Endothelial cell of umbilical vein (primary cell): ENCODE measurements at regions not wholly inside any gene's neighbourhood (a gene's known extent, or its start where the extent isn't known, plus 50 kb on each side); places are given as distances from the start of the nearest gene placed in this dataset.

ENCODE experiments used
- BruUV-seq: library from RNA; stranded (reverse); fragments of 400-500 nt; replicated peaks from 2 replicates; lab custom pipeline; 2021; lab: Mats Ljungman, UMichigan
- CTCF ChIA-PET: fragments of 300-600, 350-600 bp; sonication (Branson Sonifier 250); formaldehyde crosslinking; loops from one replicate; lab custom pipeline; 2021; ENCODE audit warnings: antibody characterized with exemption, inconsistent platforms; lab: Charles Lee
- POLR2A ChIA-PET: fragments of 300-600, 350-600 bp; sonication (Branson Sonifier 250); formaldehyde crosslinking; loops from one replicate; lab custom pipeline; 2021; ENCODE audit warnings: antibody characterized with exemption, inconsistent platforms; lab: Charles Lee
- DNase-seq: peaks from one replicate; pipeline ENCODE4 v3.0.0-alpha.2; 2011; ENCODE audit warnings: low read depth, low spot score
- FAIRE-seq: peaks from 2 replicates; lab custom pipeline; 2011; peaks lifted over from hg19 to GRCh38; lab: Jason Lieb, UNC
- H2AFZ ChIP-seq: 2 replicates; pipeline ENCODE4 v1.6.0; 2012; ENCODE audit warnings: low read depth, low read length, control low read depth, inconsistent platforms
- H3K27ac ChIP-seq: 2 replicates; pipeline ENCODE4 v1.5.1; 2011; ENCODE audit warnings: low read depth, mild to moderate bottlenecking, control low read depth, low read length, moderate library complexity; ENCODE audit not compliant: insufficient read depth
- H3K27me3 ChIP-seq, 2 experiments: 2 replicates each; pipeline versions ENCODE4 v1.6.0 to v1.6.1; 2011; ENCODE audit warnings: low read length in 2 of 2, mixed read lengths in 1 of 2; ENCODE audit not compliant: control insufficient read depth in 2 of 2, insufficient read depth in 2 of 2
- H3K36me3 ChIP-seq, 2 experiments: 2 replicates in 1 of 2; 3 replicates in 1 of 2; pipeline ENCODE4 v1.5.1; 2011; ENCODE audit warnings: low read length in 2 of 2, mild to moderate bottlenecking in 1 of 2, moderate library complexity in 1 of 2; ENCODE audit not compliant: control insufficient read depth in 2 of 2, insufficient read depth in 2 of 2; ENCODE audit errors: extremely low read depth in 1 of 2
- H3K4me1 ChIP-seq: 3 replicates; pipeline ENCODE4 v1.5.1; 2011; ENCODE audit warnings: mild to moderate bottlenecking, low read length; ENCODE audit not compliant: control insufficient read depth, insufficient read depth; ENCODE audit errors: extremely low read depth
- H3K4me2 ChIP-seq: 2 replicates; pipeline ENCODE4 v1.6.1; 2011; ENCODE audit warnings: low read length, control low read depth, mixed read lengths; ENCODE audit not compliant: insufficient read depth
- H3K4me3 ChIP-seq, 3 experiments: fragments of 200-600 bp in 1 of 3; sonication (generic), shearing (Covaris generic) in 1 of 3; replicated peaks in 1 of 3; 2 replicates each; pipeline ENCODE4 v1.5.1; 2011 to 2016; ENCODE audit warnings: control low read depth in 3 of 3, low read length in 3 of 3, mild to moderate bottlenecking in 2 of 3, inconsistent platforms in 1 of 3, low read depth in 1 of 3, moderate library complexity in 1 of 3; ENCODE audit not compliant: insufficient read depth in 1 of 3
- H3K79me2 ChIP-seq: 2 replicates; pipeline ENCODE4 v1.6.0; 2012; ENCODE audit warnings: low read length, inconsistent platforms; ENCODE audit not compliant: control insufficient read depth, insufficient read depth
- H3K9ac ChIP-seq: replicated peaks from 2 replicates; pipeline ENCODE3; 2011; ENCODE audit warnings: low read length, control low read depth; ENCODE audit not compliant: insufficient read depth; ENCODE audit errors: extremely low read depth
- H3K9me1 ChIP-seq: replicated peaks from 3 replicates; pipeline ENCODE4 v1.6.0; 2011; ENCODE audit warnings: mild to moderate bottlenecking, low read length; ENCODE audit not compliant: control insufficient read depth, insufficient read depth; ENCODE audit errors: extremely low read depth
- H3K9me3 ChIP-seq: replicated peaks from 2 replicates; pipeline ENCODE4 v1.5.1; 2012; ENCODE audit warnings: low read length, inconsistent platforms; ENCODE audit not compliant: control insufficient read depth, insufficient read depth
- H4K20me1 ChIP-seq: replicated peaks from 2 replicates; pipeline ENCODE3; 2011; ENCODE audit warnings: mild to moderate bottlenecking, low read length; ENCODE audit not compliant: control insufficient read depth, insufficient read depth; ENCODE audit errors: extremely low read depth
- CTCF ChIP-seq, 2 donors: IDR thresholded peaks; 1 replicate in 1 of 2; 2 replicates in 1 of 2; pipeline ENCODE4 v1.5.1; 2011; ENCODE audit warnings: low read length in 2 of 2, mild to moderate bottlenecking in 2 of 2, moderate library complexity in 2 of 2, control low read depth in 1 of 2, inconsistent platforms in 1 of 2, low read depth in 1 of 2; ENCODE audit not compliant: insufficient read depth in 1 of 2; ENCODE audit errors: extremely low read depth in 1 of 2
- EZH2 ChIP-seq: IDR thresholded peaks from 2 replicates; pipeline ENCODE4 v1.6.1; 2012; ENCODE audit warnings: borderline replicate concordance, low read depth, mild to moderate bottlenecking, moderate library complexity, low read length, inconsistent platforms; ENCODE audit not compliant: severe bottlenecking
- FOS ChIP-seq: IDR thresholded peaks from 2 replicates; pipeline ENCODE4 v1.6.1; 2011; ENCODE audit warnings: mild to moderate bottlenecking, low read length, moderate library complexity, borderline replicate concordance; ENCODE audit not compliant: insufficient read depth
- GATA2 ChIP-seq: IDR thresholded peaks from 2 replicates; pipeline ENCODE4 v1.7.0; 2011; ENCODE audit warnings: low read depth, mild to moderate bottlenecking, moderate library complexity, mixed read lengths, low read length; ENCODE audit not compliant: insufficient read length, insufficient read depth
- MAX ChIP-seq: IDR thresholded peaks from 2 replicates; pipeline ENCODE4 v1.6.1; 2011; ENCODE audit not compliant: insufficient read depth, insufficient read length
- MYC ChIP-seq: IDR thresholded peaks from one replicate; pipeline ENCODE4 v1.6.1; 2011; ENCODE audit warnings: mild to moderate bottlenecking, low read depth, low read length
- POLR2AphosphoS5 ChIP-seq: IDR thresholded peaks from 2 replicates; pipeline ENCODE4 v1.6.1; 2012; ENCODE audit warnings: low read depth, mild to moderate bottlenecking, control low read depth, low read length, moderate library complexity; ENCODE audit not compliant: insufficient read depth
- dilution Hi-C: fragments of 300-500 bp; cut with MboI; formaldehyde crosslinking; loops from one replicate; pipeline ENCODE4 v1.15.0; 2019; ENCODE audit warnings: low sequenced_read_pairs; ENCODE audit not compliant: extremely low pct_ligation_motif_present
- intact Hi-C: fragments of 100-400 bp; cut with micrococcal nuclease; formaldehyde crosslinking; loops from one replicate; pipeline ENCODE4 v1.10.0; 2022

- H3K79me2 ChIP-seq: no peaks in the 10 kb centered on the region
- TF ChIP-seq EZH2: no peak
- H3K9me1 ChIP-seq: no peaks in the 10 kb centered on the region
- H3K27ac ChIP-seq: no peak overlapping the region
- no peaks in the 10 kb centered on the region for H3K9me3 ChIP-seq
- H3K36me3 ChIP-seq: no peaks in the 10 kb centered on the region
- H3K27me3 ChIP-seq: no peaks in the 10 kb centered on the region
- intact Hi-C loops (no loop called here), dilution Hi-C loops (no loop called here)
- no TSS peak for BruUV-seq
- no peak for DNase-seq
- no peak overlapping the region for H3K4me2 ChIP-seq
- no peak overlapping the region for H2AFZ ChIP-seq
- H3K9ac ChIP-seq: no peak overlapping the region
- no peak overlapping the region for H3K4me3 ChIP-seq
- no peaks in the 10 kb centered on the region for H3K4me1 ChIP-seq
- no peaks in the 10 kb centered on the region for H4K20me1 ChIP-seq
- POLR2A ChIA-PET: no interaction called here
- CTCF ChIA-PET: no interaction called here
- no peak for FAIRE-seq
These were observed 77.0 kb upstream of the SMIM21 start for GRCh38 chr18:75504469-75504868.

- dilution Hi-C loops (no loop called here), intact Hi-C loops (no loop called here)
- Histone ChIP-seq H3K4me1 (no peaks in the 10 kb centered on the region), H2AFZ (no peak overlapping the region), H3K27me3 (no peaks in the 10 kb centered on the region), H3K9me3 (no peaks in the 10 kb centered on the region), H3K36me3 (no peaks in the 10 kb centered on the region), H4K20me1 (no peaks in the 10 kb centered on the region), H3K27ac (no peak overlapping the region), H3K4me3 (no peak overlapping the region), H3K9me1 (no peaks in the 10 kb centered on the region), H3K79me2 (no peaks in the 10 kb centered on the region), H3K4me2 (no peak overlapping the region), H3K9ac (no peak overlapping the region)
- TF ChIP-seq FOS (no peak), POLR2AphosphoS5 (no peak), MYC (no peak), MAX (no peak), CTCF (IDR thresholded peaks at IDR 0.05; ENCODE audit: extremely low read depth in 1 of 2, insufficient read depth in 1 of 2, low read depth in 1 of 2, low read length in 2 of 2) (no peak), GATA2 (no peak)
- no TSS peak for BruUV-seq
- ChIA-PET CTCF (no interaction called here), POLR2A (no interaction called here)
- FAIRE-seq (no peak), DNase-seq (no peak)
These were observed 76.1 kb upstream of the SMIM21 start for GRCh38 chr18:75503615-75504014.
